HG02798 (cell line): ENCODE measurements at regions not wholly inside any gene's neighbourhood (a gene's known extent, or its start where the extent isn't known, plus 50 kb on each side); places are given as distances from the start of the nearest gene placed in this dataset.
A peak's percentile ranks its signal among the peaks of the same experiment; 100 is the strongest.
"Not testable (repeated sequence)": the region's sequence is repeated elsewhere in the genome, so short reads cannot be mapped to it uniquely, and the experiment has no call there.

Experiments
- ATAC-seq: cut with Tn5 transposase; IDR thresholded peaks from one replicate; pipeline ENCODE4 v1.9.1; 2021; ENCODE audit warnings: mild to moderate bottlenecking; ENCODE audit not compliant: unreplicated experiment, poor library complexity

DNA sequence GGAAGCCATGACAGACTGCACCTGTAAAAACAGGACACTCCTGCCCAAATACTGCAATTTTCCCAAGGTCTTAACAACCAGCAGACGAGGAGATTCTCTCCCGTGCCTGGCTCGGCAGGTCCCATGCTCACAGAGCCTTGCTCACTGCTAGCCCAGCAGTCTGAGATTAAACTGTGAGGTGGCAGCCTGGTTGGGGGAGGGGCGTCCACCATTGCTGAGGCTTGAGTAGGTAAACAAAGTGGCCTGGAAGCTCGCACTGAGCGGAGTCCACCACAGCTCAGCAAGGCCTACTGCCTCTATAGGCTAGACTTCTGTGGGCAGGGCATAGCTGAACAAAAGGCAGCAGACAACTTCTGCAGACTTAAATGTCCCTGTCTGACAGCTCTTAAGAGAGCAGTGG is 80.3 kb downstream of the ANXA5 start:
- ATAC-seq = not testable (repeated sequence)

DNA sequence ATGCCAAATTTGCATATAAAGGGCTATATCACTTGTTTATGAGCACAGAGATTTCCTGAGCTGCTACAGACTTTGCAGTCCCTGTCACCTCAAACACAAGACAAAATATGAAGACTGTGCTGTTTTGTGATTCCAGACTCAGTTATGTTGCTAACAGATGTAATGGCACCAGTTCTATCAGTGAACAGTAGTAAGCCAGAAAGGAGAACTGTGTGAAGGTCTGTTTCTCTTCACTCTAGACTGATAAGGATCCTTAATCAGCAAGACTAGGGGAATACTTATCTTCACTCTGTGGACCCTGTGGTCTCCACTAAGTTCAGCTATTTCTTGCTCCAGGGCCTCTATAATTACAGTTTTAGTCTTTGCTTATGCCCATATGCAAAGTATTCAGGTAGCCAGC is 82.7 kb downstream of the ANXA5 start:
- no peak for ATAC-seq

- ATAC-seq = no peak
Observed at GRCh38 chr4:121599049-121599448, 97.7 kb downstream of the ANXA5 start.

GRCh38 chr4:121597346-121597934 is 99.3 kb downstream of the ANXA5 start:
- ATAC-seq = peak; percentile 69

DNA sequence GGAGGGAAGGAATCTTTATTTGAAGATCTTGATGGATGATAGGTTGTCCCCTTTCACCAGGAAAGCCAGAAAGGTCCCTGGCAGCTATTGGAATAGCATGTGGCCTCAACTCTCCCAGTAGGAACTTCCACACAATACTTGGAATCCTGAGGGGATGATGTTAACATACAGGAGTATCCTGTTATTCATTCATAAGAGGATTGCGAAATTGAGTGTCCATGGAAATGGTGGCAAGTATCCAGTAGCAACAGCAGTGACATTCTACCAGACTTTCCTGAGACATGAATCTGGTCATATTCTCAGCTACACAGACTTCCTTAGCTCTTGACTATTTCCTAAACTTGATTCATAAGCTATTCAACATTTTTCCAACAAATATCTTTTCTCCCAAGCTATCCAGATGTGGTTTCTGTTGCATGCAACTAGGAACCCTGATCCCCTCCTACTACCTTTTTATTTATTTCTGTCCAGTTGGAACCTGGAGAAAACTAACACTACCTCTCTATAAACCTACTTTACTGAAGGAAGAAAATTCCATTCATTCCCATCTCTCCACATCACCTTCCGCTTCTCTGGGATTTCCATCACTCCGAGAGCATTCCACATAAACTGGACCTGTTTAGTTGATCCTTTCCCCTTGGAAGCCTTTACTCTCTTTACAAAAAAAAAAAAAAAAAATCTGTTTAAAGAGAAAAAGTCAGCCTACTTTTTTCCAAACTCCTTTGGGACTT is 101.8 kb downstream of the ANXA5 start:
- no peak for ATAC-seq

GRCh38 chr4:121593760-121594159 is 103.0 kb downstream of the ANXA5 start:
- no peak for ATAC-seq

GRCh38 chr4:121592257-121592656 is 104.5 kb downstream of the ANXA5 start:
- ATAC-seq = not testable (repeated sequence)

GRCh38 chr4:121584836-121585235 is 111.9 kb downstream of the ANXA5 start:
- ATAC-seq = no peak

DNA sequence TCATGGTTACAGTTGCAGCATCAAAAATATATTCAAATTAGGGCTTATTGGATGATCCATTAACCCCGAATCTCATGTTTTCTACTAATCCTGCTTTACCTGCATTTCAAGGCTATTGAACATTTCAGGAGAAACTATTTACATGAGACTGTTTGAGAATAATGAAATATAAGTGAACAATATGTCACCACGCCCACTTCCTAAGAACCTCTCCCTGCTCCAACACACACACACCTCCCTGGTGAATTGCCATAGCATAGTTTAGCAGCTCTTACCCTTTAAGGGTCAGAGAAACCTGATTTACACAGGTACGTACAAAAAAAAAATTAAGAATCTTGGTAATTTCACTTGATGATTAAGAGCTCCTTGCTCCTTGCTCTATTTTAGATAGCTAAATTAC is 113.4 kb downstream of the ANXA5 start:
- ATAC-seq = no peak

- ATAC-seq = no peak
Observed at GRCh38 chr4:121582296-121582695, 114.5 kb downstream of the ANXA5 start.

GRCh38 chr4:121575392-121575791 is 121.4 kb downstream of the ANXA5 start:
- not testable (repeated sequence) for ATAC-seq

DNA sequence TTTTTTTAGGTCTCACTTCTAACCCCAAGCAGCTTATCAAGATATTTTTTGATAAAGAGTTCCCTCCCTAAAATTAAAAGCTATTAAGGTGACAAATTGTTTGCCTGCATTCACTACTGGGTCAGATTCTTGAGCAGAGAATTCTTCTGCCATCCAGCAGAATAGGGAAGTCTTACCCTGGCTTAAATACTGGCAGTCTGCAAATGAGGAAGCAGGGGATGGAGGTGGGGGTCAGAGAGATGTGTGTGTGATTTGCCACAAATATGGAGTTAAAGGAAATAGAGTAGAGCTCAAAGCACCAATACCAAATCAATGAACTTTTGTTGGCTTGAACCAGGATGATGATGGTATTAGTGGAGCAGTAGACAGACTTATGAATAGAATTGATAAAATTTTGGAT is 122.2 kb downstream of the ANXA5 start:
- no peak for ATAC-seq

GRCh38 chr4:121567748-121568147 is 129.0 kb downstream of the ANXA5 start:
- ATAC-seq = no peak

DNA sequence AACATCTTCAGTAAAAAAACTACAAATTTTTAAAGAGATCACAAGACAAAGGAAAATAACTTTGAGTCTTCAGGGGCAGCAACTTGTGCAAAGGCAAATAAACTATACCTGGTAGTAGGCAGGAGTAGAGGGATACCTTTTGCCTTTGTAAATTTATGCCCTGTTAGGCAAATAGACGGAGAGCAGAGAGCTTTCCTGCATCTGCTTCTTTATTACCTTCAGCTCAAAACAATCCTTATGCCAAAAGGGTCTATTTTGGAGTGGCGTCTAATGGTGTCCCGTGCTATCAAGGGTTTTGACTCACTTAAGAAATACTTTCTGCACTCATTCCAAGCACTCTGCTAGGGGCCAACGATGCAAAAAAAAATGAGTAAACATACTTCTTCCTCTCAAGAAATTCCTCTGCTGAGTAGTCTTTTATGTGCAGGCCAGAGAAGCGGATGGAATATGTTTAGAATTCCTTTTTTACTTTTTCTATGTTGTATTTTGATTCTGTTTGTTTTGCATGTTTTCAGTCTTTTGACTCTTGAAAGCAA is 131.9 kb downstream of the ANXA5 start:
- no peak for ATAC-seq

- no peak for ATAC-seq
Observed at GRCh38 chr4:121562811-121563210, 134.0 kb downstream of the ANXA5 start.

GRCh38 chr4:121555315-121556107 is 141.3 kb downstream of the ANXA5 start:
- ATAC-seq = no peak

DNA sequence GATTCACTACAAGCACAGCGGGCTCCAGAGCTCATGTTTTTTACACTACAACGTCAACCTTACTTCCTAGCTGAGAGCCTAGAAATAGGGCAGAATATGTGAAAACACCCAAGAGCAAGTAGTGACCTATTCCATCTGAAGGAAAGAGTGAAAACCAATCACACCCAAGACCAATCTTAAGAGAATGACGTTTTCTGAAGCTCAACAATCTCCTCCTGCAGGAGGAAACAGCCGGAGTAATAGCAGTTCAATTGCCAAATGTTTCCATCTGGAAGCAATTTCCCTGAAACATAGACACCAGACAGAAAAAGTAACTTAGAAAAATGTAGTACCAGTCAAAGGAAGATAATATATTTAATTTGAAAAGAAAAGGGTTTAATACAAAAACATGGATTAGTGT is 142.4 kb downstream of the ANXA5 start:
- no peak for ATAC-seq

DNA sequence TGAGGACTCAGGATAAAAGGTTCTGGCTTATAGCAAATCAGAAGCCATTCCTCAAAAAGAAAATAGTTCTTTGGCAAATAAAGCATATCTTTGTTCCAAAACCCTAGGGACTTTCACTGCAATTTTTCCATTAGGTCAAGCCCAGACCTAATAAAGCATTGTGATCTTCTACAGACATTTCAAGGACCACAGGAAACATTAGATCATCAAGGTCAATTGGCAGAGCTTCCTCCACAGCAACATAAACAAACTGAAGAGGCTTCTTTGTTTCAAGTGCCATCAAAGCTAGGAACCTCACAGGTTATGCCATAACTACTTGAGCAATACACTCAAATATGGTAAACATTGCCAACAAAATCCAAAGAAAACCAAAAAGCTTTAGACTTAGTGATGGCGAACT is 144.9 kb downstream of the ANXA5 start:
- ATAC-seq = no peak

DNA sequence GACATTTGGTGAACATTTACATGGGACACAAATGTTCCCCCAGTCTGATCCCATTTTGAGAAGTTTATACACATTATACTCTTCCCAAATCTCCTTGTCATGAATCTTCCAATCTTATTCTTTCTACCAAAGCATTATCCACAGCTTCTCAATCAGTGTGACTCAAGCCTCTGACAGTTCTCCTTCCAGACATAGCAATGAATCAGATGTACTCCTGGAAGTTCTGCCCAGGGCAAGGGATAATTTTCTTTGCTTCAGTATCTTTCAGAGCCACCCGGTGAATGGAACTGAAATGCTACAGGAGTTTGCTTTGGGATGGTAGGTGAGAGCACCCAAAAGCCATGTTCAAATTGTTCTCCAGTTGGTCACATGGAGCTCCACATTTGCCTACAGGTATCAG is 145.5 kb downstream of the ANXA5 start:
- no peak for ATAC-seq

DNA sequence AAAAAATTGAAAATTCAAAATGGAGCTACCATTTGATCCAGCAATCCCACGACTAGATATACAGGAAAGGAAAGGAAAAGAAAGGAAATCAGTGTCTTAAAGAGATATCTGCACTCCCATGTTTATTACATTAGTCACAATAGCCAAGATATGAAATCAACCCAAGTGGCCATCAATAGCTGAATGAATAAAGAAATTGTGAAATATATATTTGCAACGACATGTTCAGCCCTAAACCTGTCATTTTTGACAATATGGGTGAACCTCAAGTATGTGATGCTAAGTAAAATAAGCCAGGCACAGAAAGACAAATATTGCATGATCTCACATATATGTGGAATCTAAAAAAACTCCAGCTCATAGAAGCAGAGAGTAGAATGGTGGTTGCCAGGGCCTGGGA is 155.1 kb downstream of the ANXA5 start:
- ATAC-seq = no peak

- no peak for ATAC-seq
Observed at GRCh38 chr4:121535351-121535750, 154.5 kb upstream of the QRFPR start.
